K562 (cell line): ENCODE measurements at regions not wholly inside any gene's neighbourhood (a gene's known extent, or its start where the extent isn't known, plus 50 kb on each side); places are given as distances from the start of the nearest gene placed in this dataset.

ENCODE experiments used
- ATAC-seq: fragments of 200-7000 bp; cut with Tn5 transposase; 3 replicates; pipeline ENCODE4 v1.9.1; 2020; ENCODE audit warnings: moderate library complexity
- BruUV-seq: library from RNA; stranded (reverse); fragments of 400-500 nt; replicated peaks from 2 replicates; lab custom pipeline; 2021; lab: Mats Ljungman, UMichigan
- CTCF ChIA-PET: fragments of 300-600 bp; formaldehyde crosslinking; extraction: SDS; loops from one replicate; lab custom pipeline; 2021; ENCODE audit warnings: low intra/inter-chr PET ratio; lab: Yijun Ruan, JAX
- POLR2A ChIA-PET: fragments of 300-600, 350-650 bp; sonication (Branson Sonifier 250); formaldehyde crosslinking; extraction: SDS; loops from one replicate; lab custom pipeline; 2021; ENCODE audit warnings: antibody characterized with exemption, inconsistent platforms; lab: Yijun Ruan, JAX
- DNase-seq, 4 experiments: peaks; one replicate each; pipeline versions ENCODE4 v3.0.0 to v3.0.0-alpha.2; 2011 to 2018; ENCODE audit warnings: low spot score in 3 of 4, mixed read lengths in 3 of 4; ENCODE audit errors: extremely low read depth in 1 of 4
- FAIRE-seq: peaks from 2 replicates; lab custom pipeline; 2011; peaks lifted over from hg19 to GRCh38; lab: Jason Lieb, UNC
- H2AFZ ChIP-seq: 2 replicates; pipeline ENCODE4 v1.6.0; 2011; ENCODE audit warnings: low read depth, low read length, control low read depth, inconsistent platforms
- H3K27ac ChIP-seq: fragments of 200-600 bp; 3 replicates; pipeline ENCODE4 v1.8.0; 2011; ENCODE audit warnings: low read depth, mild to moderate bottlenecking, control low read depth, inconsistent platforms, low read length, moderate library complexity, mixed read lengths; ENCODE audit errors: extremely low read depth
- H3K27me3 ChIP-seq, 2 experiments: fragments of 300-600 bp in 1 of 2; 2 replicates in 1 of 2; 3 replicates in 1 of 2; pipeline versions ENCODE4 v1.6.0 to v1.8.0; 2011; ENCODE audit warnings: inconsistent platforms in 2 of 2, low read length in 2 of 2, mild to moderate bottlenecking in 1 of 2, mixed read lengths in 1 of 2, moderate library complexity in 1 of 2; ENCODE audit not compliant: control insufficient read depth in 2 of 2, insufficient read depth in 2 of 2
- H3K36me3 ChIP-seq: fragments of 300-600 bp; 3 replicates; pipeline ENCODE4 v1.8.0; 2011; ENCODE audit warnings: mild to moderate bottlenecking, low read length, inconsistent platforms; ENCODE audit not compliant: control insufficient read depth, insufficient read depth
- H3K4me1 ChIP-seq, 2 experiments: fragments of 200-600 bp in 1 of 2; replicated peaks in 1 of 2; 2 replicates in 1 of 2; 3 replicates in 1 of 2; pipeline versions ENCODE4 v1.5.1 to v1.8.0; 2011; ENCODE audit warnings: inconsistent platforms in 2 of 2, low read length in 2 of 2, mild to moderate bottlenecking in 1 of 2, mixed read lengths in 1 of 2, moderate library complexity in 1 of 2; ENCODE audit not compliant: control insufficient read depth in 2 of 2, insufficient read depth in 2 of 2
- H3K4me2 ChIP-seq: 2 replicates; pipeline ENCODE4 v1.6.1; 2011; ENCODE audit warnings: low read length, control low read depth, inconsistent platforms, mixed read lengths; ENCODE audit not compliant: insufficient read depth
- H3K4me3 ChIP-seq: fragments of 200-600 bp; sonication (generic), shearing (Covaris generic); 2 replicates; pipeline ENCODE4 v1.5.1; 2016; ENCODE audit warnings: control low read depth, inconsistent platforms
- H3K79me2 ChIP-seq: fragments of 200-600 bp; 3 replicates; pipeline ENCODE4 v1.8.0; 2011; ENCODE audit warnings: low read length, inconsistent platforms; ENCODE audit not compliant: control insufficient read depth, insufficient read depth
- H3K9ac ChIP-seq, 2 experiments: 2 replicates each; pipeline versions ENCODE4 v1.6.0 to v1.6.1; 2011; ENCODE audit warnings: low read depth in 2 of 2, low read length in 2 of 2, control low read depth in 1 of 2, inconsistent platforms in 1 of 2, mild to moderate bottlenecking in 1 of 2, mixed read lengths in 1 of 2; ENCODE audit not compliant: insufficient read depth in 1 of 2
- H3K9me1 ChIP-seq: one replicate; pipeline ENCODE4 v1.6.0; 2011; ENCODE audit warnings: inconsistent platforms, mild to moderate bottlenecking, low read length, moderate library complexity; ENCODE audit not compliant: control insufficient read depth, insufficient read depth
- H3K9me3 ChIP-seq: replicated peaks from 2 replicates; pipeline ENCODE4 v1.5.1; 2011; ENCODE audit warnings: low read depth, low read length, inconsistent platforms; ENCODE audit not compliant: control insufficient read depth, insufficient read depth
- H4K20me1 ChIP-seq: replicated peaks from 2 replicates; pipeline ENCODE4 v1.6.1; 2011; ENCODE audit warnings: low read length, inconsistent platforms, mixed read lengths; ENCODE audit not compliant: control insufficient read depth, insufficient read depth
- ARID1B ChIP-seq: fragments of 450-650 bp; IDR thresholded peaks from 2 replicates; pipeline ENCODE4 v1.6.1; 2016; ENCODE audit warnings: antibody characterized with exemption, mild to moderate bottlenecking, inconsistent platforms
- ATF2 ChIP-seq: sonication (generic); formaldehyde crosslinking; IDR thresholded peaks from 2 replicates; pipeline ENCODE4 v1.8.1; 2022; ENCODE audit warnings: missing genetic modification reagents
- BACH1 ChIP-seq: fragments of 200-800 bp; sonication (Bioruptor generic); IDR thresholded peaks from 2 replicates; pipeline ENCODE4 v1.6.1; 2016; ENCODE audit warnings: missing genetic modification characterization, missing compliant biosample characterization
- HMG20A ChIP-seq: fragments of 450-650 bp; formaldehyde crosslinking; conservative IDR thresholded peaks from 2 replicates; pipeline ENCODE4 v1.4.0; 2020; ENCODE audit warnings: mild to moderate bottlenecking, mixed read lengths
- LCOR ChIP-seq: sonication (generic); formaldehyde crosslinking; IDR thresholded peaks from 2 replicates; pipeline ENCODE4 v1.8.0; 2022; ENCODE audit warnings: mild to moderate bottlenecking, missing genetic modification reagents
- MAFG ChIP-seq: fragments of 450-650 bp; conservative IDR thresholded peaks from 2 replicates; pipeline ENCODE4 v1.6.1; 2016; ENCODE audit warnings: missing genetic modification characterization, missing compliant biosample characterization
- MNT ChIP-seq, 2 experiments: fragments of 450-650 bp; conservative IDR thresholded peaks; 2 replicates each; pipeline ENCODE4 v1.6.1; 2017; ENCODE audit warnings: mild to moderate bottlenecking in 2 of 2, moderate library complexity in 2 of 2
- U2AF2 ChIP-seq: fragments of 200-400 bp; formaldehyde crosslinking; optimal IDR thresholded peaks from 2 replicates; pipeline ENCODE3; 2017; ENCODE audit warnings: low read depth, mild to moderate bottlenecking, low read length
- XRCC5 ChIP-seq: fragments of 200-400 bp; formaldehyde crosslinking; IDR thresholded peaks from 2 replicates; pipeline ENCODE4 v1.6.1; 2017; ENCODE audit warnings: low read depth, mild to moderate bottlenecking, low read length
- ZNF518B ChIP-seq: fragments of 250-450 bp; sonication (Bioruptor Pico); IDR thresholded peaks from 2 replicates; pipeline ENCODE4 v1.5.0; 2021; ENCODE audit warnings: mild to moderate bottlenecking, moderate library complexity
- ZNF764 ChIP-seq: fragments of 250-450 bp; sonication (Bioruptor Pico); IDR thresholded peaks from 2 replicates; pipeline ENCODE4 v1.4.0; 2020; ENCODE audit warnings: low read depth, mild to moderate bottlenecking, moderate library complexity
- WGBS: fragments of 100-300 bp; shearing (Covaris generic); methylation state at CpG from one replicate; pipeline ENCODE4 v1.1.6; 2016; ENCODE audit warnings: low coverage, mixed read lengths; ENCODE audit not compliant: insufficient coverage; ENCODE audit errors: missing lambda C conversion rate; 5-methylcytosine and 5-hydroxymethylcytosine counted together
- in situ Hi-C: fragments of 300-500 bp; cut with MboI; formaldehyde crosslinking; loops from 4 replicates; pipeline ENCODE4 v1.15.0; 2018; ENCODE audit warnings: inconsistent platforms, mixed read lengths
- intact Hi-C: fragments of 100-400 bp; cut with micrococcal nuclease; formaldehyde crosslinking; loops from 2 replicates; pipeline ENCODE4 v1.14.2; 2022

GRCh38 chr15:69653306-69653705, 200.7 kb downstream of the RPLP1 start:
- WGBS, result 0% methylated on average over 1 of the region's 1 CpG
- Histone ChIP-seq H3K9ac (no peak overlapping the region), H3K27ac (no peak overlapping the region), H3K36me3 (no peaks in the 10 kb centered on the region), H3K27me3 (peaks cover 8 to 17% of the 10 kb centered on the region in 2 experiments), H4K20me1 (no peaks in the 10 kb centered on the region), H3K4me3 (no peak overlapping the region), H3K4me2 (no peak overlapping the region), H3K4me1 (no peaks in the 10 kb centered on the region), H3K79me2 (no peaks in the 10 kb centered on the region), H2AFZ (no peak overlapping the region), H3K9me1 (no peaks in the 10 kb centered on the region), H3K9me3 (no peaks in the 10 kb centered on the region)
- ChIA-PET CTCF (no interaction called here), POLR2A (no interaction called here)
- FAIRE-seq (no peak), DNase-seq (no peak), ATAC-seq (no peak)
- intact Hi-C loops (no loop called here), in situ Hi-C loops (no loop called here)
- BruUV-seq, result no TSS peak
- TF ChIP-seq BACH1 (tag), result no peak
- TF ChIP-seq XRCC5, result no peak
- no peak for TF ChIP-seq LCOR
- no peak for TF ChIP-seq ATF2 (CRISPR knock-in tag)

- intact Hi-C loops, result no loop called here
- Histone ChIP-seq H3K27ac (no peak overlapping the region), H3K9me1 (no peaks in the 10 kb centered on the region), H3K4me1 (no peaks in the 10 kb centered on the region), H3K79me2 (no peaks in the 10 kb centered on the region), H2AFZ (no peak overlapping the region), H3K36me3 (no peaks in the 10 kb centered on the region), H3K4me3 (no peak overlapping the region), H3K27me3 (peaks cover 6 to 16% of the 10 kb centered on the region in 2 experiments), H3K9ac (no peak overlapping the region), H3K4me2 (no peak overlapping the region), H3K9me3 (no peaks in the 10 kb centered on the region), H4K20me1 (no peaks in the 10 kb centered on the region)
- FAIRE-seq, result no peak
- DNase-seq, result no peak
- in situ Hi-C loops, result no loop called here
- ChIA-PET CTCF (no interaction called here), POLR2A (no interaction called here)
- 0% methylated on average over 2 of the region's 2 CpGs for WGBS
- no peak for ATAC-seq
- no TSS peak for BruUV-seq
- TF ChIP-seq ARID1B (no peak), MNT (conservative IDR thresholded peaks at IDR 0.05) (no peak), MAFG (no peak), ZNF518B (CRISPR knock-in tag) (no peak), HMG20A (CRISPR knock-in tag) (no peak), ZNF764 (no peak), U2AF2 (no peak)
Measured at GRCh38 chr15:69653846-69654245, 201.2 kb downstream of the RPLP1 start.
